MCF 10A (cell line): ENCODE measurements at regions not wholly inside any gene's neighbourhood (a gene's known extent, or its start where the extent isn't known, plus 50 kb on each side); places are given as distances from the start of the nearest gene placed in this dataset.

Experiments used
- BruUV-seq: library from RNA; stranded (reverse); fragments of 400-500 nt; replicated peaks from 2 replicates; lab custom pipeline; 2021; lab: Mats Ljungman, UMichigan
- CTCF ChIA-PET: fragments of 300-600 bp; sonication (Branson Sonifier 250); formaldehyde crosslinking; extraction: SDS; loops from one replicate; lab custom pipeline; 2021; ENCODE audit warnings: antibody characterized with exemption, inconsistent platforms; lab: Yijun Ruan, JAX
- POLR2A ChIA-PET: fragments of 300-600, 350-650 bp; sonication (Branson Sonifier 250); formaldehyde crosslinking; extraction: SDS; loops from one replicate; lab custom pipeline; 2020; ENCODE audit warnings: antibody characterized with exemption, inconsistent platforms; lab: Yijun Ruan, JAX
- DNase-seq: peaks from one replicate; pipeline ENCODE4 v3.0.0-alpha.2; 2018; ENCODE audit not compliant: unreplicated experiment
- H3K27ac Mint-ChIP-seq: one replicate; pipeline ENCODE4 v1.8.0; 2022; ENCODE audit warnings: mild to moderate bottlenecking, low read depth, mixed read lengths; ENCODE audit not compliant: unreplicated experiment
- H3K27me3 Mint-ChIP-seq: one replicate; pipeline ENCODE4 v1.8.0; 2022; ENCODE audit warnings: mixed read lengths; ENCODE audit not compliant: insufficient read depth, unreplicated experiment
- H3K36me3 Mint-ChIP-seq: one replicate; pipeline ENCODE4 v1.8.0; 2022; ENCODE audit warnings: mild to moderate bottlenecking, moderate library complexity, mixed read lengths; ENCODE audit not compliant: insufficient read depth, unreplicated experiment
- H3K4me1 Mint-ChIP-seq: one replicate; pipeline ENCODE4 v1.8.0; 2022; ENCODE audit warnings: mixed read lengths; ENCODE audit not compliant: insufficient read depth, unreplicated experiment
- H3K4me3 Mint-ChIP-seq: one replicate; pipeline ENCODE4 v1.8.0; 2022; ENCODE audit warnings: mild to moderate bottlenecking, moderate library complexity, mixed read lengths; ENCODE audit not compliant: unreplicated experiment
- H3K9me3 Mint-ChIP-seq: one replicate; pipeline ENCODE4 v1.8.0; 2022; ENCODE audit warnings: mixed read lengths; ENCODE audit not compliant: unreplicated experiment
- intact Hi-C: fragments of 100-400 bp; cut with micrococcal nuclease; formaldehyde crosslinking; loops from 2 replicates; pipeline ENCODE4 v1.14.1; 2022
- TF ChIP-seq, protein P1 (sequence below): fragments of 200-600 bp; IDR thresholded peaks from one replicate; pipeline ENCODE4 v1.8.0; 2022; ENCODE audit warnings: antibody characterized with exemption, mild to moderate bottlenecking; ENCODE audit not compliant: unreplicated experiment

DNA sequence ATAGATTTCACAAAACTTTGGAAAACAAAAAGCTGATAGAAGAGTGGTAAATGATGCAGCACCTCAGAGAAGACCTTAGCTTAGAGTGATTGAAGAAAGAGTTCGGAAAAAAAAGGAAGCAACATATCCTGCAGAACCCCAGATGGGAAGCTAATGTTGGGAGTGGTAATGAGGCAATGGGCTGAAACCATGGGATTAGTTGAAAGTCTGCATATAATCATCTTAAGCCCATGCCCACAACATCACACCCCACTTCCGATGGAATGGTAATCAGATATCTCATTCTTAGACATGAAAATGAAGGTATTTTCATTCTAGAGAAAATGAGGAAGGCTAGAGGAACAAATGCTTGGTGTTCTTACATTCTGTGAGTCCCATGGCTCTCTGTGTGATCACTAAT is 146.3 kb upstream of the ADAMTS3 start:
- no peak for DNase-seq
- Mint-ChIP-seq H3K36me3 (no peaks in the 10 kb centered on the region), H3K27ac (no peak overlapping the region), H3K27me3 (peaks cover 15% of the 10 kb centered on the region), H3K4me3 (no peak overlapping the region), H3K4me1 (no peaks in the 10 kb centered on the region), H3K9me3 (no peaks in the 10 kb centered on the region)
- ChIA-PET POLR2A (no interaction called here), CTCF (interaction anchor here (0.6 to 1.0 kb wide), 2 partner anchors 13 to 147 kb away, joined by 3 read pairs; no protein-coding TSS in a partner anchor)
- no TSS peak for BruUV-seq
- intact Hi-C loops, result no loop called here
- TF ChIP-seq, protein P1, sequence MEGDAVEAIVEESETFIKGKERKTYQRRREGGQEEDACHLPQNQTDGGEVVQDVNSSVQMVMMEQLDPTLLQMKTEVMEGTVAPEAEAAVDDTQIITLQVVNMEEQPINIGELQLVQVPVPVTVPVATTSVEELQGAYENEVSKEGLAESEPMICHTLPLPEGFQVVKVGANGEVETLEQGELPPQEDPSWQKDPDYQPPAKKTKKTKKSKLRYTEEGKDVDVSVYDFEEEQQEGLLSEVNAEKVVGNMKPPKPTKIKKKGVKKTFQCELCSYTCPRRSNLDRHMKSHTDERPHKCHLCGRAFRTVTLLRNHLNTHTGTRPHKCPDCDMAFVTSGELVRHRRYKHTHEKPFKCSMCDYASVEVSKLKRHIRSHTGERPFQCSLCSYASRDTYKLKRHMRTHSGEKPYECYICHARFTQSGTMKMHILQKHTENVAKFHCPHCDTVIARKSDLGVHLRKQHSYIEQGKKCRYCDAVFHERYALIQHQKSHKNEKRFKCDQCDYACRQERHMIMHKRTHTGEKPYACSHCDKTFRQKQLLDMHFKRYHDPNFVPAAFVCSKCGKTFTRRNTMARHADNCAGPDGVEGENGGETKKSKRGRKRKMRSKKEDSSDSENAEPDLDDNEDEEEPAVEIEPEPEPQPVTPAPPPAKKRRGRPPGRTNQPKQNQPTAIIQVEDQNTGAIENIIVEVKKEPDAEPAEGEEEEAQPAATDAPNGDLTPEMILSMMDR, result no peak

DNA sequence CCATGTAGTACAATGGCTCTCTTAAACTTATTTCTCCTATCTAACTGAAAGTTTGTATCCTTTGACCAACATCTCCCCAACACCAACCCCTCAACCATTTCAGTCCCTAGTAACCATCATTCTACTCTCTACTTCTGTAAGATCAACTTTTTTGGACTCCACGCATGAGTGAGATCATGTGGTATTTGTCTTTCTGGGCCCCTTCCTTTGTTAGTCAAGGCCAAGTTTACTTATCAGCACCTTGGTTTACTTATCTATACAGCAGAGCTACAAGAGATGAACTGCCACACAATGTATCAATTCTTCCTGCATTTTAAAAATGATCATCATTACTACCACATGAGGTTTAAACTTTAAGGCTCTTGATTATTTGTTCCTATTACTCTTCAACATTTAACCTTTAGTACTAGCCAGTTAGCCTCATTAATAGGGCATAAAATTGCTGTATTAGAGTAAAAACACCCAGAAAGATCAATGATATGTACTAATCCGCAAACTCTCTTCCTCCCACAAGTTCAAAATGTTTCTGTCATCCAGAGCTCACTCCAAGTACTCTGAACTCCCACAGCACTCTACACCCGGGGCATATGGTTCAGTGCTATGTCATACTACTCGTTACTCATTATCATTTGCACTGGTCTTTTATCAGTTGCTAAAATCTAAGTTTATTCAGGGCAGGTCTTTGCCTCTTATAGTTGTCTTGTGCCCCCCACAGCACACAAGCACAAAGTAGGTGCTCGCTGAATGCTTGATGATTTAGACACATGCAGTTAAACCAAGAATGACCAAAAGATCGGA is 145.7 kb upstream of the ADAMTS3 start:
- no peak overlapping the region for H3K4me3 Mint-ChIP-seq
- no TSS peak for BruUV-seq
- DNase-seq, result no peak
- POLR2A ChIA-PET, result no interaction called here
- intact Hi-C loops, result no loop called here
- CTCF ChIA-PET, result interaction anchor here (0.6 to 1.0 kb wide), 2 partner anchors 12 to 147 kb away, joined by 3 read pairs; no protein-coding TSS in a partner anchor
- no peak overlapping the region for H3K27ac Mint-ChIP-seq
- H3K27me3 Mint-ChIP-seq, result peaks cover 15% of the 10 kb centered on the region
- TF ChIP-seq, protein P1, result no peak
- H3K9me3 Mint-ChIP-seq, result no peaks in the 10 kb centered on the region
- H3K4me1 Mint-ChIP-seq, result no peaks in the 10 kb centered on the region
- H3K36me3 Mint-ChIP-seq, result no peaks in the 10 kb centered on the region

DNA sequence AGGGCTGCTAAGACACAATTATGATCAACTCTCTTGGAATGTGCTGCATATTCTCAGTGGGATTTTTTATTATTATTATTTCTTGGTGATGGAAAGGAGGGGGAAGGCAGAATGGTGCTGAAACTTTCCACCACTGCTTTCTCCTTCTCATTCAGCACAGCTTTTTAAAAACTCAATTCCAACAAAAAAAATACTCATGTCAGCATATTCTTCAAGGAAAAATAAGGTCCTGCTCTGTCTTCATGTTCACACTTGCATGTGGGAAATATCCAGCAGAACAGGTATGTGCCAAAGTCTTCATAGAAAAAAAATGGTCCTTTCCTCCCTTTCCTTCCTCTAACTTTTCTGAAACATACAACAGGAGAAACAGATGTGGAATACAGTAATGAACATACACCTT is 144.0 kb upstream of the ADAMTS3 start:
- DNase-seq, result no peak
- Mint-ChIP-seq H3K27ac (no peak overlapping the region), H3K27me3 (peaks cover 15% of the 10 kb centered on the region), H3K4me3 (no peak overlapping the region), H3K4me1 (no peaks in the 10 kb centered on the region), H3K36me3 (no peaks in the 10 kb centered on the region), H3K9me3 (no peaks in the 10 kb centered on the region)
- intact Hi-C loops, result no loop called here
- POLR2A ChIA-PET, result no interaction called here
- CTCF ChIA-PET, result interaction anchor here (1.2 kb wide), 1 partner anchor 208 kb away, joined by 3 read pairs; no protein-coding TSS in a partner anchor
- TF ChIP-seq, protein P1, result no peak
- no TSS peak for BruUV-seq

DNA sequence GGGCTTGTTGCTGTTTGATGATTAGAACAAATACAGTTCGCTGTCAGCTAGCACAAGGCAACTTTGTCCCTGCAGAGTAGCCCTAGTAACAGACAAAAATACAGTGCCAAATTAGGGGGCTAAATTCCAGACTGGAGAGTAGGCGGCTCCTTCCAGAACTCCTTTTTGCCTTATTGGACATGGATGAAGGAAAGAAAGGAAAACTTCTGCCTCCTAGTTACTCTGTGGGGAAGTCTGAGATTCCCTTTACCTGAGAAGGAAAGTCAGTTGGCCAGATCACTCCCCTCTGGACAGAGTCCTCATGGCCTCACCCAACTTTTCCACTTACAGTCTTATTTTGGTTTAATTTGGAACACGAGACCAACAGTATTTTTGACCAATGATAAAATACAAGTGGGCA is 140.5 kb upstream of the ADAMTS3 start:
- H3K4me1 Mint-ChIP-seq, result no peaks in the 10 kb centered on the region
- no peaks in the 10 kb centered on the region for H3K9me3 Mint-ChIP-seq
- POLR2A ChIA-PET, result no interaction called here
- H3K27ac Mint-ChIP-seq, result no peak overlapping the region
- BruUV-seq, result no TSS peak
- DNase-seq, result no peak
- intact Hi-C loops, result no loop called here
- H3K27me3 Mint-ChIP-seq, result peaks cover under 1% of the 10 kb centered on the region
- CTCF ChIA-PET, result interaction anchor here (0.9 kb wide), 1 partner anchor 35 kb away, joined by 3 read pairs; no protein-coding TSS in a partner anchor
- TF ChIP-seq, protein P1, result no peak
- H3K4me3 Mint-ChIP-seq, result no peak overlapping the region
- no peaks in the 10 kb centered on the region for H3K36me3 Mint-ChIP-seq
